ENCODE measurements at regions not wholly inside any gene's neighbourhood (a gene's known extent, or its start where the extent isn't known, plus 50 kb on each side); places are given as distances from the start of the nearest gene placed in this dataset.

DNA sequence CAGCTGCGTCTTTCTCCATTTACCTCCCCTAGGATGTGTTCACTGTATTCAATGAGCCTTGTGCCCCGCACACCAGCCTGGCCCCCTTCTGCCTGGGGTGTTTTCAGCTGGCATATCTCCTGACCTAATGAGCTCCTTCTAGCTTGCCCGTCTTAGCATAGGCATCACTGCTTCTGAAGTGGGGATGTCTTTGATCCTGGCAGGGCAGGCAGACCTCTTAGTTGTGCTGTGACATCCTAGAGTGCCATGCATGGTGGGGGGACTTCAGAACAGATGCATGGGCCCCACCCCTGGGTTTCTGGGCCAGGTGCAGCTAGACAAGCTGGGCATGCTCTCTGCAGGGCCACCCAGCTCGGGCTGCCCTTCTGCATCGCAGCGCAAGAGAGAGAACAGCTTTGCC, 172.7 kb downstream of the GADD45G start:
- ChIA-PET SMC1A (ENCODE audit: uncharacterized antibody, unreplicated experiment) (interaction anchor here (0.6 to 1.0 kb wide), 2 partner anchors 14 to 80 kb away, joined by 3 read pairs; no protein-coding TSS in a partner anchor), RAD21 (ENCODE audit: unreplicated experiment) (no interaction called here), POLR2A (interaction anchor here (1.6 kb wide), 1 partner anchor 68 kb away, joined by 3 read pairs; no protein-coding TSS in a partner anchor), CTCF (no interaction called here)
- ATAC-seq (no peak), FAIRE-seq (no peak), DNase-seq (ENCODE audit: low read depth, low spot score) (no peak)
- Histone ChIP-seq H4K20me1 (ENCODE audit: control insufficient read depth, insufficient read depth) (no peaks in the 10 kb centered on the region), H3K4me3 (no peak overlapping the region), H3K79me2 (ENCODE audit: control insufficient read depth, insufficient read depth, low read length) (no peaks in the 10 kb centered on the region), H3K27ac (ENCODE audit: control insufficient read depth, insufficient read depth) (no peak overlapping the region), H3K9ac (ENCODE audit: control insufficient read depth, insufficient read depth, low read length) (no peak overlapping the region), H3K4me1 (ENCODE audit: control insufficient read depth, insufficient read depth, low read length) (no peaks in the 10 kb centered on the region; the same call in 1 of the 2 replicates), H3K4me2 (ENCODE audit: control insufficient read depth, insufficient read depth) (no peak overlapping the region), H2AFZ (ENCODE audit: control insufficient read depth, low read depth, low read length) (no peak overlapping the region), H3K36me3 (ENCODE audit: control insufficient read depth in 2 of 2, insufficient read depth in 2 of 2, low read length in 1 of 2) (no peaks in the 10 kb centered on the region), H3K9me3 (replicated peaks; ENCODE audit: control insufficient read depth, insufficient read depth, low read length) (no peaks in the 10 kb centered on the region), H3K27me3 (replicated peaks in 1 of 2; ENCODE audit: control insufficient read depth in 2 of 2, insufficient read depth in 2 of 2, low read length in 1 of 2) (no peaks in the 10 kb centered on the region; a peak in 1 of 4 replicates)
- in situ Hi-C loops (cut with MboI): no loop called here
- 34% methylated on average over 6 of the region's 6 CpGs for WGBS (ENCODE audit: insufficient coverage, insufficient replicate concordance, low lambda C conversion rate, missing lambda C conversion rate)
- TF ChIP-seq ESRRA (IDR thresholded peaks at IDR 0.05; ENCODE audit: low read length) (no peak), ZBTB33 (IDR thresholded peaks at IDR 0.05) (no peak), TCF3 (IDR thresholded peaks at IDR 0.05; ENCODE audit: borderline replicate concordance, insufficient read depth, low read depth, low read length) (no peak), IKZF1 (conservative IDR thresholded peaks at IDR 0.05) (no peak), TAF1 (IDR thresholded peaks at IDR 0.05; ENCODE audit: borderline replicate concordance, low read depth, low read length) (no peak), ZNF622 (IDR thresholded peaks at IDR 0.05) (no peak), CREM (IDR thresholded peaks at IDR 0.05; ENCODE audit: low read depth) (no peak), NFYB (IDR thresholded peaks at IDR 0.05; ENCODE audit: insufficient read depth, low read depth, low read length) (no peak), STAT1 (conservative IDR thresholded peaks at IDR 0.05) (no peak), BHLHE40 (IDR thresholded peaks at IDR 0.05; ENCODE audit: borderline replicate concordance in 1 of 2, low read depth in 2 of 2, low read length in 1 of 2) (no peak), ZBTB11 (CRISPR knock-in tag; IDR thresholded peaks at IDR 0.05) (no peak), JUNB (IDR thresholded peaks at IDR 0.05) (no peak), SIN3A (IDR thresholded peaks at IDR 0.05; ENCODE audit: low read depth, low read length) (no peak), POU2F2 (IDR thresholded peaks at IDR 0.05; ENCODE audit: borderline replicate concordance, low read depth, low read length) (no peak), HDGF (IDR thresholded peaks at IDR 0.05) (no peak), NBN (IDR thresholded peaks at IDR 0.05) (no peak), ZZZ3 (IDR thresholded peaks at IDR 0.05; ENCODE audit: control insufficient read depth, insufficient read length, low read depth) (no peak)
- TF ChIP-seq, protein P1, sequence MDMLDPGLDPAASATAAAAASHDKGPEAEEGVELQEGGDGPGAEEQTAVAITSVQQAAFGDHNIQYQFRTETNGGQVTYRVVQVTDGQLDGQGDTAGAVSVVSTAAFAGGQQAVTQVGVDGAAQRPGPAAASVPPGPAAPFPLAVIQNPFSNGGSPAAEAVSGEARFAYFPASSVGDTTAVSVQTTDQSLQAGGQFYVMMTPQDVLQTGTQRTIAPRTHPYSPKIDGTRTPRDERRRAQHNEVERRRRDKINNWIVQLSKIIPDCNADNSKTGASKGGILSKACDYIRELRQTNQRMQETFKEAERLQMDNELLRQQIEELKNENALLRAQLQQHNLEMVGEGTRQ (IDR thresholded peaks at IDR 0.05; ENCODE audit: borderline replicate concordance, low read depth, low read length): no peak
- intact Hi-C loops (cut with micrococcal nuclease; ENCODE audit: unreplicated experiment): loop anchor here (10.0 kb wide), 1 partner anchor 173 kb away; the partner anchor contains the start of gene GADD45G
- BruUV-seq (replicated peaks): no TSS peak
